IMR-90 (cell line): ENCODE measurements at regions not wholly inside any gene's neighbourhood (a gene's known extent, or its start where the extent isn't known, plus 50 kb on each side); places are given as distances from the start of the nearest gene placed in this dataset.

Experiments
- ATAC-seq: fragments of 200-7000 bp; cut with Tn5 transposase; 2 replicates; pipeline ENCODE4 v1.9.1; 2020; ENCODE audit warnings: low read depth, mild to moderate bottlenecking, moderate library complexity
- BruUV-seq: library from RNA; stranded (reverse); fragments of 400-500 nt; replicated peaks from 2 replicates; lab custom pipeline; 2021; lab: Mats Ljungman, UMichigan
- CTCF ChIA-PET: fragments of 300-600 bp; formaldehyde crosslinking; extraction: SDS; loops from one replicate; lab custom pipeline; 2021; ENCODE audit warnings: antibody characterized with exemption; lab: Yijun Ruan, JAX
- POLR2A ChIA-PET: fragments of 300-600 bp; sonication (Branson Sonifier 250); formaldehyde crosslinking; loops from one replicate; lab custom pipeline; 2022; ENCODE audit warnings: antibody characterized with exemption; ENCODE audit not compliant: unreplicated experiment; lab: Charles Lee
- DNase-seq: peaks from one replicate; pipeline ENCODE4 v3.0.0; 2013
- H2AFZ ChIP-seq: replicated peaks from 2 replicates; pipeline ENCODE3; 2013; ENCODE audit warnings: low read length, mild to moderate bottlenecking; ENCODE audit not compliant: poor library complexity
- H2AK5ac ChIP-seq: 2 replicates; pipeline ENCODE4 v1.6.1; 2013; ENCODE audit warnings: low read depth, low read length, inconsistent platforms
- H2AK9ac ChIP-seq: replicated peaks from 2 replicates; pipeline ENCODE3; 2013; ENCODE audit warnings: mild to moderate bottlenecking, low read depth, low read length, moderate library complexity; ENCODE audit not compliant: poor library complexity
- H2BK120ac ChIP-seq: 2 replicates; pipeline ENCODE4 v1.6.1; 2013; ENCODE audit warnings: low read depth, low read length, inconsistent platforms
- H2BK15ac ChIP-seq: 3 replicates; pipeline ENCODE4 v1.6.1; 2013; ENCODE audit warnings: low read depth, low read length, inconsistent platforms
- H2BK20ac ChIP-seq: 2 replicates; pipeline ENCODE4 v1.6.1; 2013; ENCODE audit warnings: low read depth, mild to moderate bottlenecking, inconsistent platforms, low read length, moderate library complexity
- H2BK5ac ChIP-seq: 2 replicates; pipeline ENCODE4 v1.6.1; 2013; ENCODE audit warnings: mild to moderate bottlenecking, low read depth, low read length, inconsistent platforms; ENCODE audit not compliant: poor library complexity, severe bottlenecking
- H3K14ac ChIP-seq: replicated peaks from 2 replicates; pipeline ENCODE4 v1.6.1; 2013; ENCODE audit warnings: low read depth, low read length, inconsistent platforms
- H3K18ac ChIP-seq: 2 replicates; pipeline ENCODE4 v1.6.1; 2013; ENCODE audit warnings: low read depth, low read length, control low read depth
- H3K23ac ChIP-seq: 2 replicates; pipeline ENCODE4 v1.6.1; 2013; ENCODE audit warnings: low read depth, low read length, inconsistent platforms
- H3K27ac ChIP-seq: 2 replicates; pipeline ENCODE4 v1.5.1; 2013; ENCODE audit warnings: mild to moderate bottlenecking, control low read depth, low read length; ENCODE audit not compliant: insufficient read depth
- H3K27me3 ChIP-seq: 2 replicates; pipeline ENCODE4 v1.6.1; 2013; ENCODE audit warnings: low read length; ENCODE audit not compliant: control insufficient read depth, insufficient read depth
- H3K36me3 ChIP-seq: 2 replicates; pipeline ENCODE4 v1.6.1; 2013; ENCODE audit warnings: low read length, mixed read lengths; ENCODE audit not compliant: control insufficient read depth, insufficient read depth
- H3K4ac ChIP-seq: 2 replicates; pipeline ENCODE4 v1.6.1; 2013; ENCODE audit warnings: low read depth, low read length, inconsistent platforms
- H3K4me1 ChIP-seq: 2 replicates; pipeline ENCODE4 v1.6.1; 2013; ENCODE audit warnings: low read length, mixed read lengths; ENCODE audit not compliant: control insufficient read depth, insufficient read depth
- H3K4me2 ChIP-seq: 2 replicates; pipeline ENCODE4 v1.6.1; 2013; ENCODE audit warnings: low read depth, mild to moderate bottlenecking, control low read depth, low read length, moderate library complexity
- H3K4me3 ChIP-seq: 2 replicates; pipeline ENCODE4 v1.5.1; 2013; ENCODE audit warnings: low read depth, mild to moderate bottlenecking, control low read depth, low read length, moderate library complexity; ENCODE audit not compliant: insufficient read depth
- H3K56ac ChIP-seq: 2 replicates; pipeline ENCODE4 v1.6.1; 2013; ENCODE audit warnings: low read length, inconsistent platforms; ENCODE audit not compliant: insufficient read depth; ENCODE audit errors: extremely low read depth
- H3K79me1 ChIP-seq, 2 experiments: 2 replicates each; pipeline ENCODE4 v1.6.1; 2013; ENCODE audit warnings: low read length in 2 of 2, inconsistent platforms in 1 of 2, low read depth in 1 of 2
- H3K9ac ChIP-seq: 2 replicates; pipeline ENCODE4 v1.6.1; 2013; ENCODE audit warnings: low read depth, low read length, control low read depth
- H3K9me1 ChIP-seq: 2 replicates; pipeline ENCODE4 v1.6.1; 2013; ENCODE audit warnings: low read length, inconsistent platforms; ENCODE audit not compliant: insufficient read depth
- H3K9me3 ChIP-seq: 2 replicates; pipeline ENCODE4 v1.6.1; 2013; ENCODE audit warnings: low read length; ENCODE audit not compliant: control insufficient read depth, insufficient read depth
- H4K20me1 ChIP-seq: 2 replicates; pipeline ENCODE4 v1.6.1; 2013; ENCODE audit warnings: low read length, inconsistent platforms; ENCODE audit not compliant: insufficient read depth
- H4K5ac ChIP-seq: 2 replicates; pipeline ENCODE4 v1.6.1; 2013; ENCODE audit warnings: mild to moderate bottlenecking, low read depth, low read length, control low read depth
- H4K8ac ChIP-seq, 2 experiments: 2 replicates each; pipeline ENCODE4 v1.6.1; 2013; ENCODE audit warnings: low read depth in 2 of 2, low read length in 2 of 2, control low read depth in 1 of 2, inconsistent platforms in 1 of 2
- H4K91ac ChIP-seq: 2 replicates; pipeline ENCODE4 v1.6.1; 2013; ENCODE audit warnings: low read depth, low read length, inconsistent platforms; ENCODE audit not compliant: insufficient read depth
- CEBPB ChIP-seq: IDR thresholded peaks from 2 replicates; pipeline ENCODE4 v1.6.1; 2012; ENCODE audit warnings: low read depth, low read length, improper control_type of control experiment
- MAFK ChIP-seq: IDR thresholded peaks from 2 replicates; pipeline ENCODE4 v1.6.1; 2012; ENCODE audit warnings: low read depth, low read length, improper control_type of control experiment
- RAD21 ChIP-seq: IDR thresholded peaks from 2 replicates; pipeline ENCODE4 v1.6.1; 2012; ENCODE audit warnings: low read length, improper control_type of control experiment
- WGBS, 2 experiments: methylation state at CpG; one replicate each; pipeline versions ENCODE4 v1.1.5 to v1.1.7; 2013; ENCODE audit warnings: missing lambda C conversion rate in 2 of 2; ENCODE audit not compliant: insufficient read length in 1 of 2; ENCODE audit errors: extremely low coverage in 2 of 2; 5-methylcytosine and 5-hydroxymethylcytosine counted together
- dilution Hi-C: fragments of 300-500 bp; cut with HindIII; formaldehyde crosslinking; loops from one replicate; pipeline ENCODE4 v1.14.3; 2018; ENCODE audit warnings: low sequenced_read_pairs; ENCODE audit not compliant: unreplicated experiment
- in situ Hi-C: fragments of 300-500 bp; cut with MboI; formaldehyde crosslinking; loops from 3 replicates; pipeline ENCODE4 v1.14.3; 2019; ENCODE audit warnings: low sequenced_read_pairs, inconsistent platforms, mixed read lengths
- intact Hi-C: fragments of 100-400 bp; cut with micrococcal nuclease; formaldehyde crosslinking; loops from 2 replicates; pipeline ENCODE4 v1.10.0; 2022

DNA sequence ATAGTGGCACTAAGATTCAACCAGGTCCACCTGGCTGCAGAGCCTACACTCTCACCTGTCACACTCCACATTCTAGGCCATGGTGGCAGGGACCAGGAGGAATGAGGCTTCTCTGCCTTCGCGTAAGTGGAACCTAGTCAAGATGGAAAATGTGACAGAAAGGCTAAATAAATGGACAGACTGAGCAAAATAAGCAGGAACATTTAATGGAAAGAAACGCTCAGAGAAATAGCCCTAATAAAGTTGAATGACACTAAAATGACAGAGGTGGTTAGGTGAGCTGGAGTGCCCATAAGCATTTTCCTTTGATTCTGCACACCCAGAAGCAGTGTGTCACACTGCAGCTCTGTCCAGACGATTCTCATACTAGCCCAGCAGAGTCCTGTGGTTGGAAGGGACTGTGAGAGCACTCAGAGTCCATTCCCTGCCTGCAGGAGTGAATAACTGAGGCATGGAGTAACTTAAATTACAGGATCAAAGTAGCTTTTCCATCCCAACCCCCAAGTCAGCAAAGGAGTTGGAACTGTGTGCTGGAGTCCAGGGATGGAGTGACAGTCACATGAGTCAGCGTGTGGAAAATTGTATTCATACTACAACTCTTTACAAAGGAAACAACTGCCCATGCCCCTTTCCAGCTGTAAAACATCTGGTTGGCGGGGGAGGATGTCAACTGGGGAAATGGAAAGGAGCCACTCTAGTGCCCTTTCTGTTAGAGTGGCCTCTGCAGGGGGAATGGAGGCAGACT is 105.4 kb upstream of the LGALSL start (continued):
- TF ChIP-seq CEBPB, result no peak

DNA sequence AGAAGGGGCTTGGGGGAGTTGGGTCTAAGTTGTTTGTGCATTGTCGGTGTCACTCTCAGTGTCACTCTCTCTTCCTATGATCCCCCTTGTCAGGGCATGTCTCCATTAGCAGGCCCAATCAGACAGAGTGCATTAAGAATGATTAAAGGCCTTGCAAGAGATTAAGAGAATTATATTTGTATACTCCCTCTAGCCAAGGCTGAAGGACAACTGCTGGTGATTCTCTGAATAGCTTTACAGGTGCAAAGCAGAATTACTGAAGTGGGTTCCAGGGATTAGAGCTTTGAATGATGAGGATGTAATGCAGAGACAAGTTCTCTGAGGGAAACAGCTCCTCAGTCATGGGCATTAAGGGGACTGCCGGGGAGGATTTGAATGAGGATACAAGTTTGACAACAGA is 104.8 kb upstream of the LGALSL start:
- 100% methylated on average over 1 of the region's 2 CpGs; no CpG with 5 or more reads in 1 of the 2 experiments for WGBS, 2 experiments
- BruUV-seq, result no TSS peak
- Histone ChIP-seq H3K4me2 (no peak overlapping the region), H2AK5ac (no peak overlapping the region), H4K20me1 (no peaks in the 10 kb centered on the region), H3K27ac (no peak overlapping the region), H3K9me3 (no peaks in the 10 kb centered on the region), H4K5ac (no peak overlapping the region), H3K4me3 (no peak overlapping the region), H3K27me3 (peaks cover 14% of the 10 kb centered on the region), H3K18ac (no peak overlapping the region), H3K14ac (no peak overlapping the region), H3K9me1 (no peaks in the 10 kb centered on the region), H4K91ac (no peak overlapping the region), H2BK15ac (no peak overlapping the region), H4K8ac (no peak overlapping the region), H3K56ac (no peak overlapping the region), H2BK5ac (no peak overlapping the region), H2BK120ac (no peak overlapping the region), H2BK20ac (no peak overlapping the region), H3K79me1 (no peaks in the 10 kb centered on the region), H2AK9ac (no peak overlapping the region), H3K23ac (no peak overlapping the region), H3K9ac (no peak overlapping the region), H2AFZ (no peak overlapping the region), H3K36me3 (no peaks in the 10 kb centered on the region), H3K4me1 (peaks cover 1% of the 10 kb centered on the region; the same call in 1 of the 2 replicates), H3K4ac (no peak overlapping the region)
- DNase-seq, result no peak
- no peak for TF ChIP-seq RAD21
- TF ChIP-seq MAFK, result no peak
- ATAC-seq, result no peak
- dilution Hi-C loops, result no loop called here
- intact Hi-C loops, result no loop called here
- ChIA-PET CTCF (interaction anchor here (0.6 to 1.6 kb wide), 3 partner anchors 18 to 189 kb away, joined by 3 to 4 read pairs (median 4); no protein-coding TSS in a partner anchor), POLR2A (no interaction called here)
- in situ Hi-C loops, result loop anchor here (25.0 kb wide), 1 partner anchor 688 kb away; no protein-coding TSS in a partner anchor
